HG03139 (cell line): ENCODE measurements at regions not wholly inside any gene's neighbourhood (a gene's known extent, or its start where the extent isn't known, plus 50 kb on each side); places are given as distances from the start of the nearest gene placed in this dataset.

Experiments
- ATAC-seq: cut with Tn5 transposase; IDR thresholded peaks from one replicate; pipeline ENCODE4 v1.9.1; 2021; ENCODE audit not compliant: unreplicated experiment

- ATAC-seq = no peak
These were observed 745.0 kb downstream of the CBLN2 start for GRCh38 chr18:71798986-71799673.

- no peak for ATAC-seq
These were observed 746.6 kb downstream of the CBLN2 start for GRCh38 chr18:71797554-71797953.

GRCh38 chr18:71784777-71785176 lies 759.4 kb downstream of the CBLN2 start:
- ATAC-seq = no peak

GRCh38 chr18:71760541-71760940 lies 783.6 kb downstream of the CBLN2 start:
- ATAC-seq = no peak

DNA sequence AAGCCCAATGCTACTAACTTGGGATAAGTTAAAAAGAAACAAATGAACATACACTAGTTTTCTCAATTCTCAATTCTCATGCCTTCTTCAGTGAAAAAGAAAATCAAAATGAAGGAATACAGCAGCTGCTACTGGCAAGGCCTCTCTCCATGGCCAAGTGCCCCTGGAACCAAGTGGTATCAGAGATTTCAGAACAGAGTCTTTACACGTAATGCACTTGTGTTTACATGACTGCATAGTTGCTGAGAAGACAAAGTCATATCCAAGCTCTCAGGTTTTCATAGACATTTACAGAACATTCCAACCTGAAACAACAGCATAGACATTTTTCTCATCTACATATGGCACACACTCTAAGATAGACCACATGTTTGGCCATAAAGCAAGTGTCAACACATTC lies 789.9 kb downstream of the CBLN2 start:
- ATAC-seq = no peak

DNA sequence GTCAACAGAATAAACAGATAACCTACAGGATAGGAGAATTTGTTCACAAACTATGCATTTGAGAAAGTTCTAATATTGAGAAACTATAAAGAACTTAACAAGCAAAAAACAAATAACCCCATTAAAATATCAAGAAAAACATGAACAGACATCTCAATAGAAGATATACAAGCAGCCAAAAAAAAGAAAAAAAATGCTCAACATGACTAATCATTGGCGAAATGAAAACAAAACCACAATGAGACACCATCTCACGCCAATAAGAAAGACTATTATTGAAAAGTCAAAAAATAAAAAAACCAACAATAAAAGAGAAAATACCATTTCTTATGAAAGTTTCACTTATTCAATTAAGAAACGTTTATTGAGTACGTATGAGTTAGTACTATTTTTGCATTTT lies 800.5 kb downstream of the CBLN2 start:
- ATAC-seq = no peak

DNA sequence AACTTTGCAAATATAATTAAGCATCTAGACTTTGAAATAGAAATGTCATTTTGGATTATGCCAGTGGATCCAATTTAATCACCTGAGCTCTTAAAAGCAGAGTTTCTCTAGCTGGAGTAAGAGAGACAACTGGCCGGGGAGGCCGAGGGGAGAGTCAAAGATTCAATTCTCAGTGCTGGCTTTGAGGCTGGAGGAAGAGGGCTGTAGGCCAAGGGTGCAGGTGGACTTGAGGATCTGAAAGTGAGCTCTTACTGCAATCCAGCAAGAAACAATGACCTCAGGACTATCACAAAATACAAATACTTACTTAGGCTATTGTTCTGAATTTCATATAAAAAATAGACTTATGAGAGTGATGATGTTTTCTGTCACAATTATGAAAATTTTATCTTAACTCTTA lies 814.5 kb downstream of the CBLN2 start:
- no peak for ATAC-seq

DNA sequence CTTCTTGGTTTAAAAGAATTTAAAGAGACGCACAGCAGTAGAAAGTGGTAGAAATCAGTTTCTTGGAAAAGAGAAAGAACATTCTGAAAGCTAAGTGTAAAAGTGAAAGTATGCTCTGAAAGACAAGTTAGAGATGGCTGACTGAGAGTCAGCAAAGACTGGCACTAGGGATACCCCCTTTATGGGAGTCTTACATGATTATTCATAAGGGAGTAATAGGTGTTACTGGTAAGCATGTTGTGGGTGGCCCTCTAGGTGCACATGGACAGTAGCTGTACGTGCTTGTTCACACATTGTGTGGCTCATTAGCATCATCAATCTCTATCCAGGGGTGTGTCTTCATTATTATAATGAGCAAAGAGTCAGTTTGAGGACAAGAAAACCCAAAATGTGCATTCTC lies 816.2 kb downstream of the CBLN2 start:
- no peak for ATAC-seq

GRCh38 chr18:71725256-71725655 lies 818.9 kb downstream of the CBLN2 start:
- ATAC-seq = no peak

- no peak for ATAC-seq
These were observed 836.1 kb downstream of the CBLN2 start for GRCh38 chr18:71707985-71708500.

GRCh38 chr18:71707400-71707799 lies 836.7 kb downstream of the CBLN2 start:
- no peak for ATAC-seq

DNA sequence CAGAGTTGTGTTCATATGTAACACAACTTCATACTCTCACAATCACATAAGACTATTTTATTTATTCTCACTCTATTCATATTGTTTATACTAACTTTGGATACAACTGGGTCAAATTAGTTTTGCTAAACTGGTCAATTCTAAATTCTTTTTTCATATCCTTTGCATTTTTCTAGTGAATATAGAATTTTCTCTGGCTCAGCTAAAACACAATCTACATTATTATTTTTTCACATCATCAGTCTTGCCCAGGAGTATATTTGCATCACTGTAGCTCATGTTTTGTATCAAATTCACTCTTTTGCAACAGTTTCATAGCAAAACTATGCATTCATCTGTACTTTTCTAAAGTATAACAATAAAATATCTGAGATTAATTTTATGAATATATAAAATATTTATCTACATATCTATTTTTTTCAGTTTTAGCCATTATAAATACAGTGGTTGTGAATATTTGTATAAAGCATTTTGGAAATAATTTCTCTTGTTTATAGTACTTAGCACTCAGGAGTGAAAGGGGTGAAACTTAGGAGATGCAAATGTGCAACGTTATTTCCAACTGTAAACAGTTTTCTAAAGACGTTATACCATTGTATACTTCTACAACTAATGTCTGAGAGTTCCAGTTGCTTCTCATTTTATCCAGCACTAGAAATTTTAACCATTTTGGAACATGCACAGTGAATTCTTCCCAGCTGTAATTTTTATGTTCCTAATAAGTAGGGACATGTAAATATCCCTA lies 854.6 kb downstream of the CBLN2 start:
- no peak for ATAC-seq

GRCh38 chr18:71682591-71682990 lies 861.6 kb downstream of the CBLN2 start:
- no peak for ATAC-seq

- no peak for ATAC-seq
These were observed 866.0 kb downstream of the CBLN2 start for GRCh38 chr18:71678144-71678543.

DNA sequence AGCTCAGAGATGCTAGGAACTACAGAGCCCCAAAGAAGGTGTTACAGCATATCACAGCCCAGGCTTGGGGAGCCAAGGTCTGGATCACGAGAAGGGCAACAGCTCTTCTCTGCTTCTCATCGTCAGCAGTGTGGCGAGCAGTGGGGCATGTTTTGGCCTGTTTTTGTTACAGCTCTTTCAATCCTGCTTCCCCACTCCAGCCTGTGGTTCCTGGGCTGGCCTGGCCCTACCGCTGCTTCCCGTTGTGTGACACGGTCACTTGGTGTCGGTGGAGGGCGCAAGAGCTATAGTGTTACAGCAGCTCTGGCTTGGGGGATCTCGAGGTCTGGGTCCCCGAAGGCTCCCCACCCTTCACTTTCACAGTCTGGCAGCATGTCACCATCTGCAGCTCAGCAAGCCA lies 870.2 kb downstream of the CBLN2 start:
- no peak for ATAC-seq

GRCh38 chr18:71673498-71673897 lies 870.6 kb downstream of the CBLN2 start:
- no peak for ATAC-seq

DNA sequence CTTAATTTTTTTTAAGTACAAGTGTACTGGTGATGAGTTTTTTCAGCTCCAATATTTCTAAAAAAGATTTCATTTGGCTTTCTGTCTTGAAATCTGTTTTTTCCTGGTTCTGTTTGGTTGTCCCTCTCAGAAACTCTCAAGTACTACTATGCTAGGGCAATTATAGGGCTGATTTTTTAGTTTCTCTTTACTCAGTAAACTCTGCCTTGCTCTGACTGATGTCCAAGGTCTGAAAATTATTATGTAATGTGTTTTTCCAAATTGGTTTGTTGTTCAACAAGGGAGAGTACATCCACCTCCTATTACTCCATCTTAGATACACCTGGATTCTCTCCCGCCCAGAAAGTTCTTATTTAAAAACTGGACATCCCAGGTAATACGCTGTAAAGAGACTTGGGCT lies 877.7 kb downstream of the CBLN2 start:
- no peak for ATAC-seq

GRCh38 chr18:71665131-71665530 lies 879.0 kb downstream of the CBLN2 start:
- no peak for ATAC-seq

DNA sequence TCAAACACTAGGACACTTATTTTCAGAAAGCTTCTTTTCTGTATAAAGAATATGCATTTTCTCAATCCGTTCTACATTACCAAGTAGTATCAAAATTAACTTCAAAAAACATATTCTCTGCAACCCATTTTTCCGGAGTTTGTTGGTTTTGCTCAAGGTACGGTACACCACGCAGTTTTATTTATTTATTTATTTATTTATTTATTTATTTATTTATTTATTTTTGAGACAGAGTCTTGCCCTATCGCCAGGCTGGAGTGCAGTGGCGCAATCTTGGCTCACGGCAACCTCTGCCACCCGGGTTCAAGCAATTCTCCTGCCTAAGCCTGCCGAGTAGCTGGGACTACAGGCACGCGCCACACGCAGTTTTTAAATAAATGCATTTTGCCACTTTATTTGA lies 900.3 kb downstream of the CBLN2 start:
- no peak for ATAC-seq

GRCh38 chr18:71630696-71631095 lies 913.4 kb downstream of the CBLN2 start:
- no peak for ATAC-seq

- no peak for ATAC-seq
These were observed 918.5 kb downstream of the CBLN2 start for GRCh38 chr18:71625556-71626090.

DNA sequence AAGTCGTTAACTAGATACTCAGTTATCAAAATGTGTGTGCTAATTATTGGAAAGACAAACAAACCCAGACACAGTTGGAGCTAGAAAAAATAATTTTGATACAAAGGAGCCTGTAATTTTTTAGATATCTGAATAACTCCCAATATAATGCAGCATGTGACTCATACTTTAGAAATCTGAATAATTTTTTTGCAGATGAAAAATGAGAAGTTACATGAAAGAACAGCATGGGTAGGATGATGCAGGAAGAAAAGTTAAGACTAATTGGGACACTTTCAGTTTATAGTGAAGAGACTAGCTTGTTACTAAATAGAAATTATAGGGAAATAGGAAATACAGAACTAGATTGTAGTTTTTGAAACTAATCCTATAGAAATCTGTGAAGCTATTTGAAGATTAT lies 945.8 kb downstream of the CBLN2 start:
- no peak for ATAC-seq
